AG04450 (cell line): ENCODE measurements at regions not wholly inside any gene's neighbourhood (a gene's known extent, or its start where the extent isn't known, plus 50 kb on each side); places are given as distances from the start of the nearest gene placed in this dataset.

Experiments
- CTCF ChIA-PET: fragments of 300-600, 350-600 bp; formaldehyde crosslinking; extraction: SDS; loops from one replicate; lab custom pipeline; 2022; ENCODE audit warnings: antibody characterized with exemption, inconsistent platforms; lab: Charles Lee
- POLR2A ChIA-PET: fragments of 350-600 bp; formaldehyde crosslinking; extraction: SDS; loops from one replicate; lab custom pipeline; 2021; ENCODE audit warnings: antibody characterized with exemption, inconsistent platforms; lab: Yijun Ruan, JAX
- DNase-seq: peaks from one replicate; pipeline ENCODE4 v3.0.0-alpha.2; 2011; ENCODE audit warnings: low read depth, low spot score
- H3K27ac ChIP-seq: one replicate; pipeline ENCODE4 v1.5.1; 2012; ENCODE audit warnings: low read depth, low read length, control low read depth
- H3K27me3 ChIP-seq: one replicate; pipeline ENCODE4 v1.6.0; 2012; ENCODE audit warnings: low read length; ENCODE audit not compliant: control insufficient read depth, insufficient read depth
- H3K4me3 ChIP-seq: 2 replicates; pipeline ENCODE4 v1.5.1; 2011; ENCODE audit warnings: mild to moderate bottlenecking, low read depth, low read length, control low read depth
- H3K9me3 ChIP-seq: 2 replicates; pipeline ENCODE4 v1.5.1; 2012; ENCODE audit warnings: low read length; ENCODE audit not compliant: control insufficient read depth, insufficient read depth
- CTCF ChIP-seq: IDR thresholded peaks from 2 replicates; pipeline ENCODE4 v1.5.1; 2011; ENCODE audit warnings: low read depth, low read length, control low read depth, inconsistent platforms

- ChIA-PET CTCF (no interaction called here), POLR2A (no interaction called here)
- Histone ChIP-seq H3K27me3 (no peaks in the 10 kb centered on the region), H3K4me3 (no peak overlapping the region), H3K27ac (no peak overlapping the region), H3K9me3 (peaks cover 15% of the 10 kb centered on the region)
- no peak for TF ChIP-seq CTCF
- no peak for DNase-seq
These were observed 226.4 kb upstream of the EYS start for GRCh38 chr6:65933390-65933789.

- Histone ChIP-seq H3K27me3 (no peaks in the 10 kb centered on the region), H3K27ac (no peak overlapping the region), H3K9me3 (peaks cover 15% of the 10 kb centered on the region), H3K4me3 (no peak overlapping the region)
- POLR2A ChIA-PET: no interaction called here
- TF ChIP-seq CTCF: no peak
- no peak for DNase-seq
- CTCF ChIA-PET: no interaction called here
These were observed 220.1 kb upstream of the EYS start for GRCh38 chr6:65927141-65927540.

- TF ChIP-seq CTCF: no peak
- CTCF ChIA-PET: no interaction called here
These were observed 217.4 kb upstream of the EYS start for GRCh38 chr6:65924411-65924810.

GRCh38 chr6:65922049-65922448, 215.0 kb upstream of the EYS start:
- Histone ChIP-seq H3K27ac (no peak overlapping the region), H3K4me3 (no peak overlapping the region), H3K27me3 (no peaks in the 10 kb centered on the region), H3K9me3 (no peaks in the 10 kb centered on the region)
- no peak for DNase-seq
- ChIA-PET POLR2A (no interaction called here), CTCF (no interaction called here)
- TF ChIP-seq CTCF: no peak

More at GRCh38 chr6:65924411-65924810, 217.4 kb upstream of the EYS start:
- Histone ChIP-seq H3K27me3 (no peaks in the 10 kb centered on the region), H3K27ac (no peak overlapping the region), H3K9me3 (no peaks in the 10 kb centered on the region), H3K4me3 (no peak overlapping the region)
- POLR2A ChIA-PET: no interaction called here
- DNase-seq: no peak

- POLR2A ChIA-PET: no interaction called here
- no peak for DNase-seq
- H3K4me3 ChIP-seq: no peak overlapping the region
- H3K27me3 ChIP-seq: no peaks in the 10 kb centered on the region
- TF ChIP-seq CTCF: no peak
- H3K27ac ChIP-seq: no peak overlapping the region
- no peaks in the 10 kb centered on the region for H3K9me3 ChIP-seq
- CTCF ChIA-PET: no interaction called here
These were observed 201.0 kb upstream of the EYS start for GRCh38 chr6:65908065-65908464.
